HCT116 (cell line): ENCODE measurements at regions not wholly inside any gene's neighbourhood (a gene's known extent, or its start where the extent isn't known, plus 50 kb on each side); places are given as distances from the start of the nearest gene placed in this dataset.

Source experiments
- CEBPB ChIP-seq: IDR thresholded peaks from 2 replicates; pipeline ENCODE4 v1.6.1; 2012; ENCODE audit warnings: low read depth
- POLR2A ChIP-seq: IDR thresholded peaks from 2 replicates; pipeline ENCODE4 v1.7.0; 2011; ENCODE audit warnings: borderline replicate concordance; ENCODE audit not compliant: insufficient read depth, insufficient read length; ENCODE audit errors: extremely low read depth
- REST ChIP-seq: IDR thresholded peaks from 2 replicates; pipeline ENCODE4 v1.6.1; 2012; ENCODE audit warnings: low read depth
- SP1 ChIP-seq: IDR thresholded peaks from 2 replicates; pipeline ENCODE4 v1.6.1; 2012; ENCODE audit warnings: low read depth
- TCF7L2 ChIP-seq: IDR thresholded peaks from 2 replicates; pipeline ENCODE4 v1.7.0; 2011; ENCODE audit warnings: borderline replicate concordance, inconsistent platforms; ENCODE audit not compliant: insufficient read depth, insufficient read length; ENCODE audit errors: extremely low read depth
- YY1 ChIP-seq: IDR thresholded peaks from 2 replicates; pipeline ENCODE4 v1.6.1; 2011; ENCODE audit warnings: low read length, low read depth, moderate library complexity, mild to moderate bottlenecking; ENCODE audit not compliant: insufficient replicate concordance; ENCODE audit errors: extremely low read depth
- TF ChIP-seq, protein P1 (sequence below), 3 experiments: fragments of 200-600 bp in 1 of 3; sonication (generic) in 1 of 3; IDR thresholded peaks in 2 of 3; conservative IDR thresholded peaks in 1 of 3; 2 replicates each; pipeline ENCODE4 v1.5.1; 2012 to 2017; ENCODE audit warnings: low read depth in 2 of 3, low read length in 2 of 3, antibody characterized with exemption in 1 of 3, borderline replicate concordance in 1 of 3, control low read depth in 1 of 3, mild to moderate bottlenecking in 1 of 3, mixed read lengths in 1 of 3, mixed run types in 1 of 3, moderate library complexity in 1 of 3; ENCODE audit not compliant: insufficient read depth in 1 of 3

GRCh38 chr2:53515435-53516332 lies 251.9 kb upstream of the CHAC2 start:
- TF ChIP-seq SP1 = no peak
- TF ChIP-seq, protein P1, sequence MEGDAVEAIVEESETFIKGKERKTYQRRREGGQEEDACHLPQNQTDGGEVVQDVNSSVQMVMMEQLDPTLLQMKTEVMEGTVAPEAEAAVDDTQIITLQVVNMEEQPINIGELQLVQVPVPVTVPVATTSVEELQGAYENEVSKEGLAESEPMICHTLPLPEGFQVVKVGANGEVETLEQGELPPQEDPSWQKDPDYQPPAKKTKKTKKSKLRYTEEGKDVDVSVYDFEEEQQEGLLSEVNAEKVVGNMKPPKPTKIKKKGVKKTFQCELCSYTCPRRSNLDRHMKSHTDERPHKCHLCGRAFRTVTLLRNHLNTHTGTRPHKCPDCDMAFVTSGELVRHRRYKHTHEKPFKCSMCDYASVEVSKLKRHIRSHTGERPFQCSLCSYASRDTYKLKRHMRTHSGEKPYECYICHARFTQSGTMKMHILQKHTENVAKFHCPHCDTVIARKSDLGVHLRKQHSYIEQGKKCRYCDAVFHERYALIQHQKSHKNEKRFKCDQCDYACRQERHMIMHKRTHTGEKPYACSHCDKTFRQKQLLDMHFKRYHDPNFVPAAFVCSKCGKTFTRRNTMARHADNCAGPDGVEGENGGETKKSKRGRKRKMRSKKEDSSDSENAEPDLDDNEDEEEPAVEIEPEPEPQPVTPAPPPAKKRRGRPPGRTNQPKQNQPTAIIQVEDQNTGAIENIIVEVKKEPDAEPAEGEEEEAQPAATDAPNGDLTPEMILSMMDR (IDR thresholded peaks at IDR 0.05 in 2 of 3, conservative IDR thresholded peaks at IDR 0.05 in 1 of 3; ENCODE audit: borderline replicate concordance in 1 of 3, insufficient read depth in 1 of 3, low read depth in 2 of 3, low read length in 2 of 3) = peak; percentile 28 to 30 (median 29); a peak in 3 of 6 replicates
- no peak for TF ChIP-seq REST
- no peak for TF ChIP-seq TCF7L2
- TF ChIP-seq POLR2A = no peak
- TF ChIP-seq YY1 = no peak
- TF ChIP-seq CEBPB = no peak
